ENCODE measurements at regions not wholly inside any gene's neighbourhood (a gene's known extent, or its start where the extent isn't known, plus 50 kb on each side); places are given as distances from the start of the nearest gene placed in this dataset.

DNA sequence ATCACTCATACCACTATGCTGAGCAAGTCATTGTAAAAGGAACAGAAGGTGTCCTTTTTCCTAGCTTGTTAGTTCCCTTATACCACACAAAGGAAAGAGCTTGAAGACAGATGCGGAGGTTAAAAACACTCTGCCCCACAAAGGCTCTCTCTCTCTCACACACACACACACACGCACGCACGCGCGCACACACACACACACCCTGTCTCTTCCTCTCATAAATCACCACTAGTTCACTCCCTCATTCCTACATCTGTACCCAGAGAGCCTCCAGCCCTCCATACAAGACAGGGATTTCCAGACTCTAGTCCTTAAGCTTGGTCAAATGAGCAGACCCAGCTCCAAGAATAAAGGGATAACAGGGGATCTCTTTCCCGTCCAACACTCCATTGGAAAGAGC lies 120.1 kb upstream of the THBS1 start:
- TF ChIP-seq, protein P1, sequence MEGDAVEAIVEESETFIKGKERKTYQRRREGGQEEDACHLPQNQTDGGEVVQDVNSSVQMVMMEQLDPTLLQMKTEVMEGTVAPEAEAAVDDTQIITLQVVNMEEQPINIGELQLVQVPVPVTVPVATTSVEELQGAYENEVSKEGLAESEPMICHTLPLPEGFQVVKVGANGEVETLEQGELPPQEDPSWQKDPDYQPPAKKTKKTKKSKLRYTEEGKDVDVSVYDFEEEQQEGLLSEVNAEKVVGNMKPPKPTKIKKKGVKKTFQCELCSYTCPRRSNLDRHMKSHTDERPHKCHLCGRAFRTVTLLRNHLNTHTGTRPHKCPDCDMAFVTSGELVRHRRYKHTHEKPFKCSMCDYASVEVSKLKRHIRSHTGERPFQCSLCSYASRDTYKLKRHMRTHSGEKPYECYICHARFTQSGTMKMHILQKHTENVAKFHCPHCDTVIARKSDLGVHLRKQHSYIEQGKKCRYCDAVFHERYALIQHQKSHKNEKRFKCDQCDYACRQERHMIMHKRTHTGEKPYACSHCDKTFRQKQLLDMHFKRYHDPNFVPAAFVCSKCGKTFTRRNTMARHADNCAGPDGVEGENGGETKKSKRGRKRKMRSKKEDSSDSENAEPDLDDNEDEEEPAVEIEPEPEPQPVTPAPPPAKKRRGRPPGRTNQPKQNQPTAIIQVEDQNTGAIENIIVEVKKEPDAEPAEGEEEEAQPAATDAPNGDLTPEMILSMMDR (IDR thresholded peaks at IDR 0.05; ENCODE audit: low read depth, low read length, missing control alignments): no peak
- H3K4me3 ChIP-seq (replicated peaks; ENCODE audit: low read depth, low read length): no peak overlapping the region
- DNase-seq (ENCODE audit: extremely low read depth, low read depth): no peak

GRCh38 chr15:39461536-39462130 lies 119.2 kb upstream of the THBS1 start:
- H3K4me3 ChIP-seq (replicated peaks; ENCODE audit: low read depth, low read length): no peak overlapping the region
- DNase-seq (ENCODE audit: extremely low read depth, low read depth): no peak
- TF ChIP-seq, protein P1 (IDR thresholded peaks at IDR 0.05; ENCODE audit: low read depth, low read length, missing control alignments): no peak

DNA sequence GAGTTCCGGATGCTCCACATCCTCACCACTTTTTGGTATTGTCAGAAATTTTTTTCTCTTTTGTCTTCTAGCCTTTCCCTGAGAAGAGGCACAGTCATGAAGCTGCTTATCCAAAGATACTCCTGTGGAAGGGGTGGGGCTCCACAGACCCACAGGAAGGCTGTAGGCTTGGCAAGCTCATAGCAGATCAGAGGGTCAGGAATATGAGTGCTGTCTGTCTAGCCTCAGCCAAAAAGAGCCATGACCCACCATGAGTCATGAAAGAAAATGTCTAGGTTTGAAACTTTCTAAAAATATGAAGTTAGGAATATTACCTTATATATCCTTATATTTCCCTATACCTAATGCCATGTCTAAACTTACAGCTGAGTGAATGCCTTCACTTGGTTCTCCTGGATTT lies 118.2 kb upstream of the THBS1 start:
- H3K4me3 ChIP-seq (replicated peaks; ENCODE audit: low read depth, low read length): no peak overlapping the region
- no peak for DNase-seq (ENCODE audit: extremely low read depth, low read depth)
- TF ChIP-seq, protein P1 (IDR thresholded peaks at IDR 0.05; ENCODE audit: low read depth, low read length, missing control alignments): no peak

DNA sequence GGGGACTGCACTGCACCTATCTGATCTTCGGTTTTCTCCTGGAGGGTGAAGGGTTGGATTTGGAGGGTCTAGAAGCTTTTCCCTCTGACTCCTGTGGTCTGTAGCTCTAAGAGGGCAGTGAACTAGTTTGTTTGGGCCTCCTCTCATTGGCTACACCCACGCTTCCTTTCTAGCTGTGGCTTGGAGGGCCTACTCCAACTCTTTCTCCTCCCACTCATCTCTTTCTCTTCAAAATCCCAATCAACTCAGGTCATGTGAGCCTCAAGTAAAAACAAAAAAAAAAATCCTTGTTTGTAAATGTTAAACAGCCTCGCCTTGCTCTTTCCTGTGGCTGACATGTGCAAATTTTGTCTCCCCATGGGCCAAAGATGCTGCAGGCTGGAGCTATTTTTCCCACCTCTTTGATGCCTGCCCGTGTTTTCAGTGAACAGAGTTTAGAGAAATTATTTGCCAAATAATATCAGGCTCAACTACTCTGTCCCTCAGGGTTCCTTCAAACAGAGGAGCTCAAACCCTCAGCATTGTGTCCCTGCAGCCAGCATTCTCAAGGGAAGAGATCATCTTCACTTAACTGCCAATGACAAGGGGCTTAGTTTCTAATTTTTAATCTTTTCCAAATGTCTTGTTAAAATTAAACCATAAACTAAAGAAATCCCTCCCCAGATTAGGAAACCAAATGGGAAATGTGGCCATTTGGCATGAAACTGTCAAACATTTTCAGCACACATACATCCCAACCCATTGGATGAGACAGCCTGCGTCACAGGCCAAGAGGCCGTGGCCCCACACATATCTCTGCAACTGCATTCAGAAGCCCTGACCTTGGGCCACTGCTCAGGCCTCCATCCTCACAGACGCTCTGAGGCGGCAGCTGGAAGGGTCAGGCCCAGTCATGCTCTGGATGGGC lies 114.8 kb upstream of the THBS1 start:
- DNase-seq (ENCODE audit: extremely low read depth, low read depth): peak; percentile 93
- no peak overlapping the region for H3K4me3 ChIP-seq (replicated peaks; ENCODE audit: low read depth, low read length)
- TF ChIP-seq, protein P1 (IDR thresholded peaks at IDR 0.05; ENCODE audit: low read depth, low read length, missing control alignments): no peak

DNA sequence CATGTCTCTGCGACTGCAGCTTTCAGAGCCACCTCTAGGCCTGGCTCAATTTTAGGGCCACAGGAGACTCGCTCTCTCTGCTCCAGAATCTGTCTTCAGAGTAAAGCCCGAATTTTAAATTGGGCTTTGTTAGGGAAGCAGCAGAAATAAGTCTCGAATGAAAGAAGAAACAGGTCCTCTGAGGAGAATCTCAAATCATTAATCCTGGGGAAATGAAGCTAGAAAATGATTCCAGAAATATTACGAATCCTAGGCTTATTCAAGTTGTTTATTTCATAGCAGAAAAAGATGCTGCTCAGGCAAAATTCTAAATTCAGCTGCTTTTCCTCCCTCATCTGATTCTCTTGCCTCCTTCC lies 114.2 kb upstream of the THBS1 start:
- H3K4me3 ChIP-seq (replicated peaks; ENCODE audit: low read depth, low read length): no peak overlapping the region
- TF ChIP-seq, protein P1 (IDR thresholded peaks at IDR 0.05; ENCODE audit: low read depth, low read length, missing control alignments): no peak
- DNase-seq (ENCODE audit: extremely low read depth, low read depth): no peak

DNA sequence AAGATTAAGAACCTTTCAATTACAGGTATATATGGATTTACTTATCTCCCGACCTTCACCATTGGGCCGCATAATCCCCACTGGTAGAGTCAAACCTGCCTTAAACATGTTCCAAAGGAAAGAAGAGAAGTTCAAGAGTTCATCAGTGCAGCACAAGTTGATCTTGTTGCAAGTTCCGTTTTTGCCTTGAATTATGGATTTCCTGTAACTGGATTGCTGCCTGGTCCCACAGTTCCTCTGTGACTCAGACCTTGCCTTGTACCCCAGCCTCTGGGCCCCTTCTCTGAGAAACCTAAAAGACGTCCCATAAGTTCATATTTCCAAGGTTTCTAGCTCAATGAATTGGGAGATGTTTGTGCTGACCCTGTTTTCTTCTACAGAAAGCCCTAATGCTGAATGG lies 112.5 kb upstream of the THBS1 start:
- TF ChIP-seq, protein P1 (IDR thresholded peaks at IDR 0.05; ENCODE audit: low read depth, low read length, missing control alignments): no peak
- H3K4me3 ChIP-seq (replicated peaks; ENCODE audit: low read depth, low read length): no peak overlapping the region
- no peak for DNase-seq (ENCODE audit: extremely low read depth, low read depth)

Measured in HFF-Myc (cell line).